ENCODE measurements at regions not wholly inside any gene's neighbourhood (a gene's known extent, or its start where the extent isn't known, plus 50 kb on each side); places are given as distances from the start of the nearest gene placed in this dataset.

- no peak for TF ChIP-seq CTCF (IDR thresholded peaks at IDR 0.05)
- TF ChIP-seq POLR2A (IDR thresholded peaks at IDR 0.05): no peak
- peak; percentile 47 for TF ChIP-seq POLR2AphosphoS5 (IDR thresholded peaks at IDR 0.05)
Measured at GRCh38 chr11:15616130-15617105, 501.7 kb downstream of the INSC start.
